Calu3 (cell line): ENCODE measurements at regions not wholly inside any gene's neighbourhood (a gene's known extent, or its start where the extent isn't known, plus 50 kb on each side); places are given as distances from the start of the nearest gene placed in this dataset.

Experiments used
- BruUV-seq: library from RNA; stranded (reverse); fragments of 400-500 nt; replicated peaks from 2 replicates; lab custom pipeline; 2021; lab: Mats Ljungman, UMichigan
- CTCF ChIA-PET: fragments of 300-600 bp; sonication (Branson Sonifier 250); formaldehyde crosslinking; loops from one replicate; lab custom pipeline; 2022; ENCODE audit warnings: antibody characterized with exemption; lab: Charles Lee
- DNase-seq: peaks from one replicate; pipeline ENCODE4 v3.0.0; 2022
- H3K27ac Mint-ChIP-seq: one replicate; pipeline ENCODE4 v1.8.0; 2022; ENCODE audit warnings: mixed read lengths; ENCODE audit not compliant: unreplicated experiment
- H3K27me3 Mint-ChIP-seq: one replicate; pipeline ENCODE4 v1.8.0; 2022; ENCODE audit warnings: mixed read lengths; ENCODE audit not compliant: unreplicated experiment
- H3K36me3 Mint-ChIP-seq: one replicate; pipeline ENCODE4 v1.8.0; 2022; ENCODE audit warnings: mild to moderate bottlenecking, moderate library complexity, mixed read lengths; ENCODE audit not compliant: insufficient read depth, unreplicated experiment
- H3K4me1 Mint-ChIP-seq: one replicate; pipeline ENCODE4 v1.8.0; 2022; ENCODE audit warnings: mild to moderate bottlenecking, low read depth, mixed read lengths; ENCODE audit not compliant: unreplicated experiment
- H3K4me3 Mint-ChIP-seq: one replicate; pipeline ENCODE4 v1.8.0; 2022; ENCODE audit warnings: mild to moderate bottlenecking, low read depth, moderate library complexity, mixed read lengths; ENCODE audit not compliant: unreplicated experiment
- H3K9me3 Mint-ChIP-seq: one replicate; pipeline ENCODE4 v1.8.0; 2022; ENCODE audit warnings: low read depth, mixed read lengths; ENCODE audit not compliant: unreplicated experiment
- intact Hi-C: fragments of 100-400 bp; cut with micrococcal nuclease; formaldehyde crosslinking; loops from one replicate; pipeline ENCODE4 v1.10.0; 2022; ENCODE audit not compliant: unreplicated experiment
- TF ChIP-seq, protein P1 (sequence below): fragments of 200-600 bp; IDR thresholded peaks from one replicate; pipeline ENCODE4 v1.8.0; 2022; ENCODE audit warnings: antibody characterized with exemption; ENCODE audit not compliant: unreplicated experiment

DNA sequence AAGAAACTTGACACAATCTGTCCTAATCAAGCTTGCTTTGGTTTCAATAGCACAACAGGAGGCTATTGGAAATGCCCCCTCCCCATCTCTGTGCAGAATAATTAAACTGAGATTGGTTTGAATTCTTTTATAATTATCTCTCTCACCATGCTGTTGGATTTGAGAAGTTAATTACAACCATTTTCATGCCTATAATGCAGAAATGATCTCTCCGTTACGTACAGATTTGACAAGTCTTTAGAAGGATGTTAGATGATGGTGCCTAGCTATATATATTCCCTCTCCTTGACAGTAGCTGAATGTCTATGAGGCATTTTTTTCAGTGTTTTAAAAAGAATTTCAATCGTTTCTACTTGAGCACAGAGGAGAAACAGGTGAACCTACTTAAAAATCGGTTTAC, 488.4 kb upstream of the TECRL start:
- CTCF ChIA-PET = no interaction called here
- H3K4me1 Mint-ChIP-seq = no peaks in the 10 kb centered on the region
- TF ChIP-seq, protein P1, sequence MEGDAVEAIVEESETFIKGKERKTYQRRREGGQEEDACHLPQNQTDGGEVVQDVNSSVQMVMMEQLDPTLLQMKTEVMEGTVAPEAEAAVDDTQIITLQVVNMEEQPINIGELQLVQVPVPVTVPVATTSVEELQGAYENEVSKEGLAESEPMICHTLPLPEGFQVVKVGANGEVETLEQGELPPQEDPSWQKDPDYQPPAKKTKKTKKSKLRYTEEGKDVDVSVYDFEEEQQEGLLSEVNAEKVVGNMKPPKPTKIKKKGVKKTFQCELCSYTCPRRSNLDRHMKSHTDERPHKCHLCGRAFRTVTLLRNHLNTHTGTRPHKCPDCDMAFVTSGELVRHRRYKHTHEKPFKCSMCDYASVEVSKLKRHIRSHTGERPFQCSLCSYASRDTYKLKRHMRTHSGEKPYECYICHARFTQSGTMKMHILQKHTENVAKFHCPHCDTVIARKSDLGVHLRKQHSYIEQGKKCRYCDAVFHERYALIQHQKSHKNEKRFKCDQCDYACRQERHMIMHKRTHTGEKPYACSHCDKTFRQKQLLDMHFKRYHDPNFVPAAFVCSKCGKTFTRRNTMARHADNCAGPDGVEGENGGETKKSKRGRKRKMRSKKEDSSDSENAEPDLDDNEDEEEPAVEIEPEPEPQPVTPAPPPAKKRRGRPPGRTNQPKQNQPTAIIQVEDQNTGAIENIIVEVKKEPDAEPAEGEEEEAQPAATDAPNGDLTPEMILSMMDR = no peak

DNA sequence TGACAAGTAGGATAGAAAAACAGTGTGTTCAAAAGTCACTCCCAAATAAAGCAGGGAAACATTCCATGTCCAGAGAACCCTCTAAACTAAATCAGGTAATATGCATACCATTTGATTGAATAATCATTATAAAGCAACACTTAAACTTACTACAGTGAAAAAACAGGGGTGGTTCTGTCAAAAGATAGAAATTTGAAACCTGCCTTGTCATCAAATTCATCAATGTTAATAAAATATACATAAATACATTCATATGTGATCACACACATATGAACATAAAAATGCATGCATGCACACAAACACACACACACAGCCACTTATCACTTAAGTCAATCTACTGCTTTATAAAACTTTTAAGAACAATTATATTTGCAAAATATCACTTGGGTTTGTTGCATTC, 485.8 kb upstream of the TECRL start:
- Mint-ChIP-seq H3K27ac (no peak overlapping the region), H3K27me3 (no peaks in the 10 kb centered on the region), H3K4me1 (no peaks in the 10 kb centered on the region), H3K9me3 (no peaks in the 10 kb centered on the region), H3K36me3 (no peaks in the 10 kb centered on the region), H3K4me3 (no peak overlapping the region)
- intact Hi-C loops = no loop called here
- no TSS peak for BruUV-seq
- DNase-seq = no peak
- CTCF ChIA-PET = no interaction called here
- TF ChIP-seq, protein P1 = no peak

More for the DNA sequence above, 488.4 kb upstream of the TECRL start:
- BruUV-seq = no TSS peak
- H3K27me3 Mint-ChIP-seq = no peaks in the 10 kb centered on the region
- no peak overlapping the region for H3K27ac Mint-ChIP-seq
- no peaks in the 10 kb centered on the region for H3K36me3 Mint-ChIP-seq
- no peak for DNase-seq
- H3K9me3 Mint-ChIP-seq = peaks cover 3% of the 10 kb centered on the region
- no peak overlapping the region for H3K4me3 Mint-ChIP-seq
- intact Hi-C loops = no loop called here

DNA sequence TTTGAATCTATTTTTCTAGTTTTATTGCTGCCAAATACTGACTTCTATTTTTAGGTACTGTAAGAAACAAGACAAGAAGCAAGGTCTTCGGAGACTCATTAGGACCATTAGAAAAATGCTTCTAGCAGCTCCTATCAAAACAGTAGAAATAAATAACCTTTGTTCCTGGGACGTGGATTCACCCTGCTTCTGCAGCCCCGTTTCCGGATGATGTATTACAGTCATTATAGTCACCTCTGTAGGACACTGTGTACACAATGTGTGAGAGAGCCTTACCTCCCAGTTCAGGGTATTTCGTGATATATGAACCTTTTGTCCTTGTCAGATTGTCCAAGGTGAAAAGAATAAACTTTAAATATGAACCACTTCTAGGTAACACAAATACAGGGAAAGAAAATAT, 484.0 kb upstream of the TECRL start:
- no peak for DNase-seq
- Mint-ChIP-seq H3K27me3 (no peaks in the 10 kb centered on the region), H3K9me3 (no peaks in the 10 kb centered on the region), H3K4me1 (no peaks in the 10 kb centered on the region), H3K36me3 (no peaks in the 10 kb centered on the region), H3K27ac (no peak overlapping the region), H3K4me3 (no peak overlapping the region)
- intact Hi-C loops = no loop called here
- BruUV-seq = no TSS peak
- CTCF ChIA-PET = no interaction called here
- TF ChIP-seq, protein P1 = no peak

DNA sequence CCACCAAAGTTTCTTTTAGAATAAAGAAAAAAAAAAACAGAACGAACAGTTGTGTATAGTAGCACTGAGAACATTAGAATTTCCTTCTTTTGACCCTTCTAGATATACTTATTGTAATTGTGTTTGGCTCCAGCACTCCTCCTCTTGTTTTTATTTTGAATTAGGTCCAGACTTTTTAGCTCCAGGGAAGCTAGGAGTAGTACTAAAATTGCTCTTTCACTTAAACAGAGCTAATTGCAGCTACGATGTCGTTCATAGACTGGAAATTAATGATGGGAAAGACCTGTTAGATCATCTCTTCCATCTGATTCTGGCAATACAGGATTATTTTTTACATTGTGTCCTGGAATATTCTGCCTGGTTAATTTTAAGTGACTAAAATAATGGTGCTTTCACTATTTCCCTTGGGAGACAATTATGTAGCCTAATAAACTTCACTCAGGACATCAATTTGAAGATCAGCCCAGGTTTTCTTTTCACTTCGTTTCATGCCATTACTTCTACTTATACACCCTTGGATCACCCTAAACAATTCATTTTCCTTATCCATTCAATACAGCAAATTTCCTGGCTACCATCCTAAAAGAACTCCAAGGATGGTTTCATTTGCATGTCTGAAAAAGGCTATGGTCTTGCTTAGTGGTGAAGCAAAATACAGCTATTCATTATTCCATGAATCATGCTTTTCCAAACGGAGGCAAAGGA, 480.8 kb upstream of the TECRL start:
- Mint-ChIP-seq H3K27ac (no peak overlapping the region), H3K4me1 (no peaks in the 10 kb centered on the region), H3K9me3 (no peaks in the 10 kb centered on the region), H3K27me3 (no peaks in the 10 kb centered on the region), H3K4me3 (no peak overlapping the region), H3K36me3 (no peaks in the 10 kb centered on the region)
- TF ChIP-seq, protein P1 = no peak
- no TSS peak for BruUV-seq
- CTCF ChIA-PET = no interaction called here
- intact Hi-C loops = no loop called here
- DNase-seq = no peak
